Liver (tissue), 1 donor: ENCODE measurements at regions not wholly inside any gene's neighbourhood (a gene's known extent, or its start where the extent isn't known, plus 50 kb on each side); places are given as distances from the start of the nearest gene placed in this dataset.

ENCODE experiments used
- FOXA1 ChIP-seq: IDR thresholded peaks from 2 replicates; pipeline ENCODE4 v1.6.1; 2016; ENCODE audit warnings: antibody characterized with exemption
- TF ChIP-seq, protein P1 (sequence below): IDR thresholded peaks from 2 replicates; pipeline ENCODE4 v1.6.1; 2016; ENCODE audit warnings: antibody characterized with exemption

DNA sequence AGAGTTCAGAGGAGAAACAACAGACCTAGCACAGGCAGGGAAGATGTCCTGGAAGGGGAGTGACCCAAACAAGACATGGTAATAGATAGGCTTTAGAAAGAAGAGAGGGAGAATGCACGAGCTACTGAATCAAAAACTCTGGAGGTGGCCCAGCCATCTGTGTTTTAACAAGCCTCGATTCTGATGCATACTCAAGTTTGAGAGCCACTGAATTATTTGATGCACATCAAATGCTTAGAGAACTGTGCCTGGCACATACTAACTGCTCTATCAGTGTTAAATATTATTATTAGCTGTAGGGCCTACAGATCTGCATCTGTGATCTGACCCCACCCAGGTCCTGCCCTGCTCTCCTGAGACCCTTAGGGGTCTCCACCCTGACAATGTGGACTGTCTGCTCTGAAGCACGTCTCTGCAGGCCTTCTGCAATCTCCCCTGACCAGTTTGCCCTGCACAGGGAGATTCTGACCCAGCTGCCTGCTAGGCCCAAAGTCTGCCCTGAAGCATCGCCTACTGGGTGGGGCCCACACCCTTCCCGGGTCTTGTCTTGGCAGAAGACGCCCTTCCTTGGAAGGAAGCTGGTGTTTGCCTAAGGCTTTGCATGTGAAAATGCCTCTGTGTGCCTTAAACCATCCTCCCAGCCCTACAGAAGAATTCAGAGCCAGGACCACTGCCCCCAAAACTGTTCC lies 201.5 kb upstream of the KLF3 start:
- TF ChIP-seq, protein P1, sequence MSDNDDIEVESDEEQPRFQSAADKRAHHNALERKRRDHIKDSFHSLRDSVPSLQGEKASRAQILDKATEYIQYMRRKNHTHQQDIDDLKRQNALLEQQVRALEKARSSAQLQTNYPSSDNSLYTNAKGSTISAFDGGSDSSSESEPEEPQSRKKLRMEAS, result no peak
- TF ChIP-seq FOXA1, result no peak
